ENCODE measurements at regions not wholly inside any gene's neighbourhood (a gene's known extent, or its start where the extent isn't known, plus 50 kb on each side); places are given as distances from the start of the nearest gene placed in this dataset.

GRCh38 chr6:4474810-4475209 is 301.4 kb upstream of the CDYL start:
- TF ChIP-seq EZH2 (IDR thresholded peaks at IDR 0.05; ENCODE audit: insufficient read depth, poor library complexity, severe bottlenecking) (no peak), EZH2phosphoT487 (IDR thresholded peaks at IDR 0.05; ENCODE audit: insufficient read depth, low read depth) (no peak)

All from GM23248 (cell line).